RWPE2 (cell line): ENCODE measurements at regions not wholly inside any gene's neighbourhood (a gene's known extent, or its start where the extent isn't known, plus 50 kb on each side); places are given as distances from the start of the nearest gene placed in this dataset.

Source experiments
- ATAC-seq: fragments of 200-7000 bp; cut with Tn5 transposase; 3 replicates; pipeline ENCODE4 v1.9.1; 2021; ENCODE audit warnings: low read depth
- DNase-seq: peaks from one replicate; pipeline ENCODE4 v3.0.0-alpha.2; 2020; ENCODE audit warnings: low spot score
- H3K27ac ChIP-seq: fragments of 450-650 bp; 2 replicates; pipeline ENCODE4 v1.5.1; 2017; ENCODE audit warnings: mild to moderate bottlenecking; ENCODE audit not compliant: poor library complexity, severe bottlenecking
- H3K27me3 ChIP-seq: fragments of 250-450 bp; sonication (Bioruptor Pico); 2 replicates; pipeline ENCODE4 v1.5.1; 2021; ENCODE audit warnings: mild to moderate bottlenecking, moderate library complexity; ENCODE audit not compliant: insufficient read depth, poor library complexity, severe bottlenecking
- H3K36me3 ChIP-seq: fragments of 250-450 bp; sonication (Bioruptor Pico); 2 replicates; pipeline ENCODE4 v1.5.1; 2020; ENCODE audit warnings: low read depth, mild to moderate bottlenecking, moderate library complexity
- H3K4me1 ChIP-seq: fragments of 250-450 bp; sonication (Bioruptor Pico); 2 replicates; pipeline ENCODE4 v1.5.1; 2021; ENCODE audit warnings: mild to moderate bottlenecking, moderate library complexity; ENCODE audit not compliant: insufficient read depth, poor library complexity, severe bottlenecking
- H3K4me3 ChIP-seq: fragments of 250-450 bp; sonication (Bioruptor Pico); 2 replicates; pipeline ENCODE4 v1.5.1; 2021; ENCODE audit warnings: mild to moderate bottlenecking, moderate library complexity; ENCODE audit not compliant: severe bottlenecking
- H3K9me3 ChIP-seq: fragments of 250-450 bp; sonication (Bioruptor Pico); 2 replicates; pipeline ENCODE4 v1.5.1; 2021; ENCODE audit warnings: mild to moderate bottlenecking, moderate library complexity; ENCODE audit not compliant: severe bottlenecking
- TF ChIP-seq, protein P1 (sequence below): fragments of 450-650 bp; IDR thresholded peaks from one replicate; pipeline ENCODE4 v1.5.1; 2017; ENCODE audit warnings: mild to moderate bottlenecking, moderate library complexity; ENCODE audit not compliant: poor library complexity, severe bottlenecking

DNA sequence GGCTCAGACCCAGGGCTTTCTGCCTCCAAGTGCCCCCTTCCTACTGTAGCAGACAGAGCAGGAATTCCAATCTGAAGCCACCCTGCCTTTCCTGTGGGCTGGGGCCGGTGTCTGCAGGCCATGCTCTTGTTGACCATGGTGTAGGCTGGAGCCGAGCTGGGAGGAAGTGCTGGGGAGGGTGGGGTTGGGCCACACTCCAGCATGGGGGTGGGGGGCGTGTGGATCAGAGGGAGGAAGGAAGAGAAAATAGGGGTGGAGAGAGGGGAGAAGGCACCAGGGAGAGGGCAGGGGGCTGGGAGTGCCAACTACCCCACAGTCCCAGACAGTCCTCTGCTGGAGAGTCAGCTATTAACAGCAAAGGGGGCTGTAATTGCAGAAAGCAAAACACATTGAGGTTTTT lies 54.3 kb upstream of the JPH3 start:
- H3K27ac ChIP-seq = no peak overlapping the region
- H3K36me3 ChIP-seq = no peaks in the 10 kb centered on the region
- no peaks in the 10 kb centered on the region for H3K9me3 ChIP-seq
- no peak overlapping the region for H3K4me3 ChIP-seq
- H3K4me1 ChIP-seq = no peaks in the 10 kb centered on the region
- TF ChIP-seq, protein P1, sequence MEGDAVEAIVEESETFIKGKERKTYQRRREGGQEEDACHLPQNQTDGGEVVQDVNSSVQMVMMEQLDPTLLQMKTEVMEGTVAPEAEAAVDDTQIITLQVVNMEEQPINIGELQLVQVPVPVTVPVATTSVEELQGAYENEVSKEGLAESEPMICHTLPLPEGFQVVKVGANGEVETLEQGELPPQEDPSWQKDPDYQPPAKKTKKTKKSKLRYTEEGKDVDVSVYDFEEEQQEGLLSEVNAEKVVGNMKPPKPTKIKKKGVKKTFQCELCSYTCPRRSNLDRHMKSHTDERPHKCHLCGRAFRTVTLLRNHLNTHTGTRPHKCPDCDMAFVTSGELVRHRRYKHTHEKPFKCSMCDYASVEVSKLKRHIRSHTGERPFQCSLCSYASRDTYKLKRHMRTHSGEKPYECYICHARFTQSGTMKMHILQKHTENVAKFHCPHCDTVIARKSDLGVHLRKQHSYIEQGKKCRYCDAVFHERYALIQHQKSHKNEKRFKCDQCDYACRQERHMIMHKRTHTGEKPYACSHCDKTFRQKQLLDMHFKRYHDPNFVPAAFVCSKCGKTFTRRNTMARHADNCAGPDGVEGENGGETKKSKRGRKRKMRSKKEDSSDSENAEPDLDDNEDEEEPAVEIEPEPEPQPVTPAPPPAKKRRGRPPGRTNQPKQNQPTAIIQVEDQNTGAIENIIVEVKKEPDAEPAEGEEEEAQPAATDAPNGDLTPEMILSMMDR = no peak
- ATAC-seq = no peak
- H3K27me3 ChIP-seq = no peaks in the 10 kb centered on the region
- DNase-seq = no peak

DNA sequence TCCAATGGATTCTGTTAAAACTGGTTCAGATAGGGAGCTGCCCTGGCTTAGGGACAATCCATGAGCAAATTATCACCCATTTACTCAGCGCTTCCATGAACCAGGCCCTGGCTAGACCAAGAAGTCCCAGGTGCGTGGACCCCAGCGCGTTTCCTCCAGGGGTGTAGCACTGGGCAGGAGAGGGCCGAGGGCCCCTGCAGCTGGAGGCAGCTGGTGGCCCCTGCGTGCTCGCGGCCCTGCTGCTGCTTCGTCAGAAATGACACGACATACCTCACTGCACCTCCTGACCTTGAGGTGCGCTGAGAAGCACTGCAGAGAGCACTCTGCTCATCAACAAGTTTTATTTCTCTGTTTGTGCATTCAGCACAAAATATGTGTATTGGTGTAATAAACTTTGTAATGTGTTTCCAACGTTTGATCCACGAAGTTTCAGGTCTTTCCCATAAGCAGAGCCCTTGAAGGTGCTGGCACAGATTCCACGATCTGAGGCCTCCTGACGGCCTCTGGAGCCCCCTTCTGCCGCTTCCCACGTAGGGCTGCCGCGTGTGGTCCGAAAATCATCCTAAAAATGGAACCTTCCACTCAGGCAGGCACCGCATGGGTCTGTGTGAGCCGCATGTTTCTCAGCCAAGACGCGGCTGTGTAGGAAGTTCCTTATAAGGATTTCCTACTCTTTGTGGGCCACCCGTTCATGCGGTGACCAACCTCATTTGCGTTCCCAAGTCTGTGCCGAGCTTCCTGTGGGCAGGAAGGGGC lies 50.8 kb upstream of the ZCCHC14 start:
- H3K4me1 ChIP-seq = no peaks in the 10 kb centered on the region
- DNase-seq (no peak), ATAC-seq (no peak)
- no peak overlapping the region for H3K4me3 ChIP-seq
- TF ChIP-seq, protein P1 = no peak
- peaks cover 35% of the 10 kb centered on the region for H3K27me3 ChIP-seq
- H3K36me3 ChIP-seq = no peaks in the 10 kb centered on the region
- no peak overlapping the region for H3K27ac ChIP-seq
- no peaks in the 10 kb centered on the region for H3K9me3 ChIP-seq

DNA sequence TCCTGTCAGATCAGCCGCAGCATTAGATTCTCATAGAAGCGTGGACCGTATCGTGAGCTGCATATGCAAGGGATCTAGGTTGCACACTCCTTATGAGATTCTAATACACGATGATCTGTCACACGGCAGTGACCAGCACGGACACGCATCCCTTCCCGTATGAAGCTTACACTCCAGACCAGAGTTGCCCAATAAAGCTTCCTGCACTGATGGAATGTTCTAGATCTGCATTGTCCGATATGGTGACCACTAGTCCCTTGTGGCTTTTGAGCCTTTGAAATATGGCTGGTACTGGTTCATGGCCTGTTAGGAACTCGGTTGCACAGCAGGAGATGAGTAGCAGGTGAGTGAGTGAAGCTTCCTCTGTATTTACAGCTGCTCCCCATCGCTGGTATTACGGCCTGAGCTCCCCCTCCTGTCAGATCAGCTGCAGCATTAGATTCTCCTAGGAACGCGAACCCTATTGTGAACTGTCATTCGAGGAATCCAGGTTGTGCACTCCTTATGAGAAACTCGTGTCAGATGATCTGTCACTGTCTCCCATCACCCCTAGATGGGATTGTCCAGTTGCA lies 49.8 kb upstream of the ZCCHC14 start:
- no peak overlapping the region for H3K4me3 ChIP-seq
- TF ChIP-seq, protein P1 = no peak
- DNase-seq (no peak), ATAC-seq (peak; percentile 50; the same call in 2 of the 3 replicates)
- H3K9me3 ChIP-seq = no peaks in the 10 kb centered on the region
- peaks cover 40% of the 10 kb centered on the region for H3K27me3 ChIP-seq
- H3K4me1 ChIP-seq = no peaks in the 10 kb centered on the region
- no peak overlapping the region for H3K27ac ChIP-seq
- H3K36me3 ChIP-seq = no peaks in the 10 kb centered on the region
